Gastroesophageal sphincter (tissue), 2 donors: ENCODE measurements at regions not wholly inside any gene's neighbourhood (a gene's known extent, or its start where the extent isn't known, plus 50 kb on each side); places are given as distances from the start of the nearest gene placed in this dataset.
"Not testable (repeated sequence)": the region's sequence is repeated elsewhere in the genome, so short reads cannot be mapped to it uniquely, and the experiment has no call there.

Source experiments
- POLR2A ChIP-seq, 2 donors: fragments of 450-650 bp; IDR thresholded peaks; one replicate each; pipeline ENCODE4 v1.6.1; 2017; ENCODE audit warnings: antibody characterized with exemption in 2 of 2, mild to moderate bottlenecking in 2 of 2, moderate library complexity in 1 of 2
- POLR2AphosphoS5 ChIP-seq: sonication (generic); formaldehyde crosslinking; IDR thresholded peaks from one replicate; pipeline ENCODE4 v1.6.1; 2017; ENCODE audit warnings: antibody characterized with exemption

DNA sequence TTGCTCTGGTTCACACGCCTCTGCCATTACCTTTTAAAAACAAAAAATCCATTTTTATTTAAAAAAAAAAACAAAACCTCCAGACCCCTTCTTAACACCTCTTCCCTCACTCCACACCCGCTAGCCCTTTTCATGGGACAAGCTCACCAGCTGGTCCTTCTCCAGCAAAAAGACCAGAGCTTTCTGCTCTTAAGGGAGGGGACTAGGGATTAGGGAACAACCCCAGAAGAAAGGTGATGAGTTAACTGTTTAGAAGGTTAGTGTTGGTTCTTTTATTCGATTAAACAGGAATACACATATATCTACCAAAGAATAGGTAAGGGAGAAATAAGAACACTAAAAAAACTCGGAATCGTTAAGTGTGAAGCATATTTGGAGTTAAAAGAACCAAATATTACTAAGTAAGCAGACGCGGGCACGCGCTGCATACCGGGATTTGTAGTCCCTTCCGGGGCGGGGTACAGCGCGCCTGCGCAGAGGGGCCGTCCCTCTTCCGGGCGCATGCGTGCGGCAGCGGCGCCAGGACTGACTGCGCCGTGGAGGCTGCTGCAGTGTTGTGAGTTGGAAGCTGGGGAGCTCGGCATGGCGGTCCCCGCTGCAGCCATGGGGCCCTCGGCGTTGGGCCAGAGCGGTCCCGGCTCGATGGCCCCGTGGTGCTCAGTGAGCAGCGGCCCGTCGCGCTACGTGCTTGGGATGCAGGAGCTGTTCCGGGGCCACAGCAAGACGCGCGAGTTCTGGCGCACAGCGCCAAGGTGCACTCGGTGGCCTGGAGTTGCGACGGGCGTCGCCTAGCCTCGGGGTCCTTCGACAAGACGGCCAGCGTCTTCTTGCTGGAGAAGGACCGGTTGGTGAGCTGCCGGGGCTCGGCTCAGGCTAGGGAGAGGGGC lies 92.6 kb upstream of the FAM153A start:
- not testable (repeated sequence) for TF ChIP-seq POLR2AphosphoS5; POLR2A (IDR thresholded peaks at IDR 0.05)
